Peyer's patch (tissue), 4 donors: ENCODE measurements at regions not wholly inside any gene's neighbourhood (a gene's known extent, or its start where the extent isn't known, plus 50 kb on each side); places are given as distances from the start of the nearest gene placed in this dataset.

ENCODE experiments used
- DNase-seq, 3 donors: peaks; one replicate each; pipeline ENCODE4 v3.0.0-alpha.2; 2017 to 2019
- H3K27ac ChIP-seq, 4 donors: fragments of 200-600 bp; sonication (generic); one replicate each; pipeline ENCODE4 v1.5.1; 2016 to 2019
- H3K27me3 ChIP-seq, 2 donors: fragments of 200-600 bp; sonication (generic); one replicate each; pipeline ENCODE4 v1.5.1; 2019
- H3K36me3 ChIP-seq, 3 donors: fragments of 200-600 bp; sonication (generic); one replicate each; pipeline ENCODE4 v1.5.1; 2016 to 2019
- H3K4me1 ChIP-seq, 4 donors: fragments of 200-600 bp; sonication (generic); one replicate each; pipeline ENCODE4 v1.5.1; 2016 to 2019
- H3K4me3 ChIP-seq, 4 donors: fragments of 200-600 bp; sonication (generic); 1 replicate in 3 of 4; 2 replicates in 1 of 4; pipeline ENCODE4 v1.5.1; 2016 to 2019; ENCODE audit warnings: mild to moderate bottlenecking in 1 of 4
- H3K9me3 ChIP-seq, 4 donors: fragments of 200-600 bp; sonication (generic); one replicate each; pipeline ENCODE4 v1.5.1; 2016 to 2019; ENCODE audit warnings: mild to moderate bottlenecking in 1 of 4
- CTCF ChIP-seq, 6 experiments: fragments of 450-650 bp in 4 of 6; fragments of 200-600 bp in 2 of 6; sonication (generic) in 1 of 6; IDR thresholded peaks; one replicate each; pipeline ENCODE4 v1.5.1; 2017 to 2019; ENCODE audit warnings: antibody characterized with exemption in 6 of 6, mild to moderate bottlenecking in 3 of 6, moderate library complexity in 1 of 6
- POLR2A ChIP-seq, 2 donors: fragments of 450-650 bp; IDR thresholded peaks; one replicate each; pipeline ENCODE4 v1.5.1; 2017; ENCODE audit warnings: antibody characterized with exemption in 2 of 2, mild to moderate bottlenecking in 2 of 2, moderate library complexity in 2 of 2

DNA sequence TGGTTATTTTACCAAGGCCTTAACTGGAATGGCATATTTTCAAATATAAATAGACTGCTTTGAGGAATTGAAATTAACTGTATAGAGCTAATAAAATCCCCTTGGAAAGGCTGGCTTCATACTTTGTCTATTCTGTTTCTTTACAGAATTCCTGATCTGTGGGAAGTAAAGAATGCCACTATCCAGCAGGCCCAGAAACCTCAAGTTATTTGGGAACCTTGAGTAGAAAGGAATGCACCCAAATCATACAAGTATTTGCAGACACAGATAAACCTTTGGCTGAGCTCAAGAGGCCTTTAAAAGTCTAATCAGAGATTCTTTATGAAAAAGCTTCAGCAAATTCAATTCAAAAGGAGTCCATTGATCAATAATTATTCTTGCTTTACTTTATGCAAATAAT, 975.7 kb upstream of the PABPC4L start:
- DNase-seq: no peak
- H3K4me1 ChIP-seq: no peaks in the 10 kb centered on the region
- H3K4me3 ChIP-seq: no peak overlapping the region
- no peaks in the 10 kb centered on the region for H3K9me3 ChIP-seq
- TF ChIP-seq CTCF (IDR thresholded peaks at IDR 0.05): no peak
- TF ChIP-seq POLR2A (IDR thresholded peaks at IDR 0.05): no peak
- H3K36me3 ChIP-seq: no peaks in the 10 kb centered on the region
- no peaks in the 10 kb centered on the region for H3K27me3 ChIP-seq
- H3K27ac ChIP-seq: no peak overlapping the region

GRCh38 chr4:135166661-135167060, 965.1 kb upstream of the PABPC4L start:
- Histone ChIP-seq H3K9me3 (no peaks in the 10 kb centered on the region), H3K4me1 (no peaks in the 10 kb centered on the region), H3K36me3 (no peaks in the 10 kb centered on the region), H3K4me3 (no peak overlapping the region), H3K27me3 (no peaks in the 10 kb centered on the region), H3K27ac (no peak overlapping the region)
- TF ChIP-seq CTCF (IDR thresholded peaks at IDR 0.05) (no peak), POLR2A (IDR thresholded peaks at IDR 0.05) (no peak)
- no peak for DNase-seq

DNA sequence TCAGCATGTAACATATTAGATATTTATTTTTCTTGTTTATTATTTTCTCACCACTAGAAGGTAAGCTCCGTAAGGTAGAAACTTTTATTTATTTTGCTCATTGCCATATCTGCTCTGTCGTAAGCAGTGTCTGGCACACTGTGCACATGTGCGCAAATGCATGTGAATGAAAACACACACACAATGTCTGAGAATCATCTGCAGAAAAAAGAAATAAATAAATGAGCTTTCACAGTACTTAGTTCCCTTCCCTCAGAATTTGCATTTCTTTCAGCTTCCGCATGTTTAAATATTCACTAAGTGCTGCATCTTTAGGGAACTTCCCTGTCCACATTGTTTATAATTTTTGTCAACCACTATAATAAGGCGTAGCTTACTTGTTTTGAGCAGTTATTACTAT, 963.0 kb upstream of the PABPC4L start:
- DNase-seq: no peak
- no peak for TF ChIP-seq POLR2A (IDR thresholded peaks at IDR 0.05)
- no peak for TF ChIP-seq CTCF (IDR thresholded peaks at IDR 0.05)
- Histone ChIP-seq H3K4me3 (no peak overlapping the region), H3K36me3 (no peaks in the 10 kb centered on the region), H3K4me1 (no peaks in the 10 kb centered on the region), H3K27ac (no peak overlapping the region), H3K27me3 (no peaks in the 10 kb centered on the region), H3K9me3 (no peaks in the 10 kb centered on the region)

- no peak for DNase-seq
- no peaks in the 10 kb centered on the region for H3K27me3 ChIP-seq
- H3K4me3 ChIP-seq: no peak overlapping the region
- H3K9me3 ChIP-seq: no peaks in the 10 kb centered on the region
- TF ChIP-seq POLR2A (IDR thresholded peaks at IDR 0.05): no peak
- H3K27ac ChIP-seq: no peak overlapping the region
- no peaks in the 10 kb centered on the region for H3K4me1 ChIP-seq
- H3K36me3 ChIP-seq: no peaks in the 10 kb centered on the region
These were observed 942.9 kb upstream of the PABPC4L start for GRCh38 chr4:135144498-135144897.

DNA sequence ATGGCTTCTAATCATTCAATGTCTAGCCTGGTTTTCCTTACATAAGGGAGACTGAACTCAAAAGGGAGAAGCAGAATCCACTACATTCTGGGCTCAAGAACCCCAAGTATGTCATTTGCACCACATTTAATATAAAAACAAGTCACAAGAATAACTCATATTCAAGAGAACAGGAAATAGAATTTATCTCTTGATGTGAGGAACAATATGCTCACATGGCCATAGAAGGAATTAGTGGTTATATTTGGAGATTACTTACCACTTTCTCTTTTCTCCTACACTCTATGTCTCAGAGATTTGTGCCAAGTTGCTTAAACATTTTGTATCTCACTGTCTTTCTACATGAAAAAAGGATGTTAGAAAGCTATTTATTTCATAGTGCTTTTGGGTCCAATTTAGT, 922.6 kb upstream of the PABPC4L start:
- H3K9me3 ChIP-seq: no peaks in the 10 kb centered on the region
- no peak overlapping the region for H3K27ac ChIP-seq
- DNase-seq: no peak
- H3K27me3 ChIP-seq: no peaks in the 10 kb centered on the region
- H3K4me1 ChIP-seq: no peaks in the 10 kb centered on the region
- H3K36me3 ChIP-seq: no peaks in the 10 kb centered on the region
- no peak overlapping the region for H3K4me3 ChIP-seq
- TF ChIP-seq CTCF (IDR thresholded peaks at IDR 0.05): no peak
- no peak for TF ChIP-seq POLR2A (IDR thresholded peaks at IDR 0.05)

- Histone ChIP-seq H3K9me3 (no peaks in the 10 kb centered on the region), H3K27ac (no peak overlapping the region), H3K36me3 (no peaks in the 10 kb centered on the region), H3K27me3 (no peaks in the 10 kb centered on the region), H3K4me1 (no peaks in the 10 kb centered on the region), H3K4me3 (no peak overlapping the region)
- DNase-seq: no peak
- no peak for TF ChIP-seq CTCF (IDR thresholded peaks at IDR 0.05)
- TF ChIP-seq POLR2A (IDR thresholded peaks at IDR 0.05): no peak
These were observed 922.0 kb upstream of the PABPC4L start for GRCh38 chr4:135123632-135124031.
